ENCODE measurements at regions not wholly inside any gene's neighbourhood (a gene's known extent, or its start where the extent isn't known, plus 50 kb on each side); places are given as distances from the start of the nearest gene placed in this dataset.

GRCh38 chr7:125412890-125413665 is 483.5 kb upstream of the POT1 start (continued):
- TF ChIP-seq ZNF217 (CRISPR knock-in tag; IDR thresholded peaks at IDR 0.05) = no peak
- no peak for TF ChIP-seq L3MBTL2 (IDR thresholded peaks at IDR 0.05)
- no peak for TF ChIP-seq RBFOX2 (IDR thresholded peaks at IDR 0.05; ENCODE audit: low read depth, low read length)
- TF ChIP-seq HDAC2 (IDR thresholded peaks at IDR 0.05) = no peak

GRCh38 chr7:125409921-125410320 is 480.3 kb upstream of the POT1 start:
- Histone ChIP-seq H4K20me1 (replicated peaks; ENCODE audit: control insufficient read depth, insufficient read depth, low read length) (no peaks in the 10 kb centered on the region), H3K27me3 (ENCODE audit: control insufficient read depth in 2 of 2, insufficient read depth in 2 of 2, low read length in 2 of 2) (no peaks in the 10 kb centered on the region), H3K4me2 (ENCODE audit: insufficient read depth, low read length) (no peak overlapping the region), H3K36me3 (ENCODE audit: control insufficient read depth, insufficient read depth, low read length) (no peaks in the 10 kb centered on the region), H3K9me1 (ENCODE audit: control insufficient read depth, insufficient read depth, low read length) (no peaks in the 10 kb centered on the region), H3K27ac (ENCODE audit: extremely low read depth, low read depth, low read length) (no peak overlapping the region), H3K4me3 (no peak overlapping the region), H3K9me3 (replicated peaks; ENCODE audit: control insufficient read depth, insufficient read depth, low read depth, low read length) (no peaks in the 10 kb centered on the region), H3K79me2 (ENCODE audit: control insufficient read depth, insufficient read depth, low read length) (no peaks in the 10 kb centered on the region), H2AFZ (ENCODE audit: low read depth, low read length) (peak overlapping the region; percentile 14; the same call in 1 of the 2 replicates), H3K4me1 (replicated peaks in 1 of 2; ENCODE audit: control insufficient read depth in 2 of 2, insufficient read depth in 2 of 2, low read length in 2 of 2) (no peaks in the 10 kb centered on the region; a peak in 1 of 5 replicates), H3K9ac (ENCODE audit: insufficient read depth in 1 of 2, low read depth in 2 of 2, low read length in 2 of 2) (no peak overlapping the region)
- BruUV-seq (replicated peaks) = no TSS peak
- ATAC-seq (no peak), DNase-seq (ENCODE audit: extremely low read depth in 1 of 4, low spot score in 3 of 4) (no peak), FAIRE-seq (no peak)
- CTCF ChIA-PET (ENCODE audit: low intra/inter-chr PET ratio) = no interaction called here
- intact Hi-C loops (cut with micrococcal nuclease) = no loop called here
- POLR2A ChIA-PET = no interaction called here
- no peak for TF ChIP-seq GTF2B (IDR thresholded peaks at IDR 0.05; ENCODE audit: extremely low read depth, insufficient read length)
- TF ChIP-seq ZNF232 (CRISPR knock-in tag; IDR thresholded peaks at IDR 0.05) = no peak
- in situ Hi-C loops (cut with MboI) = no loop called here
